GM12878 (cell line): ENCODE measurements at regions not wholly inside any gene's neighbourhood (a gene's known extent, or its start where the extent isn't known, plus 50 kb on each side); places are given as distances from the start of the nearest gene placed in this dataset.

ENCODE experiments used
- ATAC-seq: fragments of 200-7000 bp; cut with Tn5 transposase; 3 replicates; pipeline ENCODE4 v1.9.1; 2020; ENCODE audit warnings: mild to moderate bottlenecking, moderate library complexity
- BruUV-seq: library from RNA; stranded (reverse); fragments of 400-500 nt; replicated peaks from 2 replicates; lab custom pipeline; 2021; lab: Mats Ljungman, UMichigan
- CTCF ChIA-PET: fragments of 300-600 bp; sonication (Branson Sonifier 250); formaldehyde crosslinking; extraction: SDS; loops from one replicate; lab custom pipeline; 2021; ENCODE audit warnings: inconsistent platforms; lab: Yijun Ruan, JAX
- POLR2A ChIA-PET: fragments of 350-600 bp; formaldehyde crosslinking; extraction: SDS; loops from one replicate; lab custom pipeline; 2021; ENCODE audit warnings: inconsistent platforms; lab: Charles Lee
- RAD21 ChIA-PET: fragments of 300-600 bp; sonication (Branson Sonifier 250); formaldehyde crosslinking; loops from one replicate; lab custom pipeline; 2023; ENCODE audit warnings: antibody characterized with exemption; ENCODE audit not compliant: unreplicated experiment; lab: Charles Lee
- SMC1A ChIA-PET: fragments of 300-600 bp; sonication (Branson Sonifier 250); formaldehyde crosslinking; loops from one replicate; lab custom pipeline; 2023; ENCODE audit not compliant: unreplicated experiment, uncharacterized antibody; lab: Charles Lee
- DNase-seq: peaks from one replicate; pipeline ENCODE4 v3.0.0-alpha.2; 2011; ENCODE audit warnings: low read depth, low spot score
- FAIRE-seq: peaks from 3 replicates; lab custom pipeline; 2011; peaks lifted over from hg19 to GRCh38; lab: Jason Lieb, UNC
- H2AFZ ChIP-seq: 2 replicates; pipeline ENCODE4 v1.6.0; 2011; ENCODE audit warnings: low read depth, low read length, control low read depth; ENCODE audit not compliant: control insufficient read depth
- H3K27ac ChIP-seq: 2 replicates; pipeline ENCODE4 v1.5.1; 2011; ENCODE audit warnings: control low read depth; ENCODE audit not compliant: control insufficient read depth, insufficient read depth
- H3K27me3 ChIP-seq, 2 experiments: replicated peaks in 1 of 2; 2 replicates each; pipeline versions ENCODE4 v1.6.0 to v1.6.1; 2011; ENCODE audit warnings: low read length in 1 of 2; ENCODE audit not compliant: control insufficient read depth in 2 of 2, insufficient read depth in 2 of 2
- H3K36me3 ChIP-seq, 2 experiments: 2 replicates each; pipeline ENCODE4 v1.5.1; 2011; ENCODE audit warnings: low read length in 1 of 2; ENCODE audit not compliant: control insufficient read depth in 2 of 2, insufficient read depth in 2 of 2
- H3K4me1 ChIP-seq: 2 replicates; pipeline ENCODE4 v1.6.1; 2011; ENCODE audit warnings: mild to moderate bottlenecking, low read length, moderate library complexity, mixed read lengths; ENCODE audit not compliant: control insufficient read depth, insufficient read depth
- H3K4me2 ChIP-seq: 2 replicates; pipeline ENCODE4 v1.6.0; 2011; ENCODE audit warnings: control low read depth; ENCODE audit not compliant: control insufficient read depth, insufficient read depth
- H3K4me3 ChIP-seq: fragments of 200-600 bp; sonication (generic); 2 replicates; pipeline ENCODE4 v1.5.1; 2016
- H3K79me2 ChIP-seq: 2 replicates; pipeline ENCODE4 v1.6.0; 2011; ENCODE audit warnings: low read length; ENCODE audit not compliant: control insufficient read depth, insufficient read depth
- H3K9ac ChIP-seq: 2 replicates; pipeline ENCODE4 v1.8.0; 2011; ENCODE audit warnings: low read length, control low read depth, mixed read lengths; ENCODE audit not compliant: control insufficient read depth, insufficient read depth
- H3K9me3 ChIP-seq: replicated peaks from 3 replicates; pipeline ENCODE4 v1.5.1; 2011; ENCODE audit warnings: mild to moderate bottlenecking, low read length; ENCODE audit not compliant: control insufficient read depth, insufficient read depth
- H4K20me1 ChIP-seq: 2 replicates; pipeline ENCODE4 v1.6.0; 2011; ENCODE audit not compliant: control insufficient read depth, insufficient read depth
- CREB1 ChIP-seq: IDR thresholded peaks from 2 replicates; pipeline ENCODE4 v1.6.1; 2012; ENCODE audit warnings: low read depth, mild to moderate bottlenecking, inconsistent platforms
- EED ChIP-seq: sonication (generic); IDR thresholded peaks from 2 replicates; pipeline ENCODE4 v1.6.1; 2016; ENCODE audit warnings: antibody characterized with exemption, low read depth
- IRF4 ChIP-seq: IDR thresholded peaks from 2 replicates; pipeline ENCODE4 v1.6.1; 2011; ENCODE audit warnings: low read depth, low read length
- KAT2A ChIP-seq: conservative IDR thresholded peaks from 2 replicates; pipeline ENCODE4 v1.6.1; 2011; ENCODE audit warnings: low read depth, low read length; ENCODE audit not compliant: control insufficient read depth
- SMAD1 ChIP-seq: fragments of 450-650 bp; IDR thresholded peaks from 2 replicates; pipeline ENCODE4 v1.6.1; 2018; ENCODE audit warnings: mild to moderate bottlenecking, low read depth; ENCODE audit not compliant: partially characterized antibody
- ZNF24 ChIP-seq: fragments of 450-650 bp; IDR thresholded peaks from 2 replicates; pipeline ENCODE4 v1.6.1; 2017; ENCODE audit warnings: antibody characterized with exemption, mild to moderate bottlenecking
- WGBS: methylation state at CpG from one replicate; pipeline ENCODE4 v1.1.6; 2016; ENCODE audit warnings: low lambda C conversion rate; ENCODE audit not compliant: insufficient replicate concordance, insufficient coverage; ENCODE audit errors: missing lambda C conversion rate; 5-methylcytosine and 5-hydroxymethylcytosine counted together
- in situ Hi-C: fragments of 300-500 bp; cut with MboI; formaldehyde crosslinking; loops from 9 replicates; pipeline ENCODE4 v1.14.3; 2018; ENCODE audit warnings: mixed read lengths
- intact Hi-C: fragments of 100-400 bp; cut with micrococcal nuclease; formaldehyde crosslinking; loops from one replicate; pipeline ENCODE4 v1.14.2; 2022; ENCODE audit not compliant: unreplicated experiment
- TF ChIP-seq, protein P1 (sequence below): IDR thresholded peaks from 2 replicates; pipeline ENCODE4 v1.6.1; 2012; ENCODE audit warnings: low read depth, low read length, improper control_type of control experiment

DNA sequence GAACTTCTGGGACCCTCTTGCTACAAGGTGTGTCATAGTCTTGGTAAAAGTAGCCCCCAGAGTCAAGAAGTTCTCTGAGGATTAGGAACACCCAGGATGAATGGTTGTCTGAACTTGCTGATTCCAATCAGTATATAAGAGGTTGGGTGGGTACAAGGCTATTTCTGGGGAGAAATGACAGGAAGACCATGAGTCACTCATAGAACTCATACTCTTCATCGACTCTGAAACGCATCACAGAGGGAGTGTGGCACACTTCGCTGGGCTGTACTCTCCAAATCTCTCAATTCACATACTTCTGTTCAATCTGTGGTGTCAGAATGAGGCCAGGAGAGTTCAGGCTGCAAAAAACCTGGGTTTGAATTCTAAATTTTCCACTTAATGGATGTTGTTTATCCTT is 193.2 kb upstream of the LEF1 start:
- 0% methylated on average over 3 of the region's 3 CpGs for WGBS
- Histone ChIP-seq H3K9me3 (no peaks in the 10 kb centered on the region), H3K79me2 (no peaks in the 10 kb centered on the region), H3K4me3 (no peak overlapping the region), H2AFZ (no peak overlapping the region), H3K4me2 (no peak overlapping the region), H3K27ac (no peak overlapping the region), H3K27me3 (no peaks in the 10 kb centered on the region), H3K4me1 (no peaks in the 10 kb centered on the region), H4K20me1 (no peaks in the 10 kb centered on the region), H3K9ac (no peak overlapping the region), H3K36me3 (no peaks in the 10 kb centered on the region)
- no TSS peak for BruUV-seq
- ChIA-PET SMC1A (no interaction called here), RAD21 (no interaction called here), POLR2A (no interaction called here), CTCF (no interaction called here)
- intact Hi-C loops = no loop called here
- DNase-seq (no peak), FAIRE-seq (no peak), ATAC-seq (no peak)
- in situ Hi-C loops = no loop called here
- TF ChIP-seq CREB1 (no peak), EED (no peak), KAT2A (no peak), ZNF24 (no peak)

DNA sequence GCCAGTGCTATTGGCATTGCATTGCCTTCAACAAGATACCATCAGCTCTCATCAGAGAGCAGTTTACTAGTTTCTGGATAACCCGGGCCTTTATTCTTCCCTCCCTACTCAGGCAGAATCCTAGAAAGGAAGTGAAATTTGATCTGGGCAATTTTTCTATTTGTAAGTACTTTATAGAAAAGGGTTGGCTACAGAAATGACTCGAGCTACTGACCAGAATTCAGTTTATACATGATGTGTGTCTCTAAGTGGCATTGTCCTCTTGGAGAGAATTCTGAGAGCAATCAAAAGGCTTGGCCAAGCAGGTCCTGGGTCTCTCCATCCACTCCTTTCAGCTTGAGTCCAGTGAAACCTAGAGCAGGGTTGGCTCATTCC is 192.7 kb upstream of the LEF1 start:
- CTCF ChIA-PET = no interaction called here
- FAIRE-seq = no peak
- H3K4me2 ChIP-seq = no peak overlapping the region

More for the DNA sequence above, 192.7 kb upstream of the LEF1 start:
- intact Hi-C loops = no loop called here
- ChIA-PET RAD21 (no interaction called here), POLR2A (no interaction called here)
- no peaks in the 10 kb centered on the region for H3K9me3 ChIP-seq
- BruUV-seq = no TSS peak
- WGBS = 0% methylated on average over 2 of the region's 2 CpGs
- H3K27ac ChIP-seq = no peak overlapping the region
- in situ Hi-C loops = no loop called here
- no peaks in the 10 kb centered on the region for H3K36me3 ChIP-seq
- no peak for TF ChIP-seq SMAD1
- TF ChIP-seq, protein P1, sequence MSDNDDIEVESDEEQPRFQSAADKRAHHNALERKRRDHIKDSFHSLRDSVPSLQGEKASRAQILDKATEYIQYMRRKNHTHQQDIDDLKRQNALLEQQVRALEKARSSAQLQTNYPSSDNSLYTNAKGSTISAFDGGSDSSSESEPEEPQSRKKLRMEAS = no peak
- TF ChIP-seq IRF4 = no peak
- TF ChIP-seq, all 136 proteins: peak for 0
- SMC1A ChIA-PET = interaction anchor here (0.9 kb wide), 1 partner anchor 32 kb away, joined by 3 read pairs; no protein-coding TSS in a partner anchor
- Histone ChIP-seq H3K79me2 (no peaks in the 10 kb centered on the region), H3K9ac (no peak overlapping the region), H2AFZ (no peak overlapping the region), H3K4me1 (no peaks in the 10 kb centered on the region), H3K4me3 (no peak overlapping the region), H3K27me3 (no peaks in the 10 kb centered on the region), H4K20me1 (no peaks in the 10 kb centered on the region)
- DNase-seq (no peak), ATAC-seq (no peak)
